CD4-positive, alpha-beta T cell treated with Interleukin-21 for 1 hour (primary cell): ENCODE measurements at regions not wholly inside any gene's neighbourhood (a gene's known extent, or its start where the extent isn't known, plus 50 kb on each side); places are given as distances from the start of the nearest gene placed in this dataset.
"Not testable (repeated sequence)": the region's sequence is repeated elsewhere in the genome, so short reads cannot be mapped to it uniquely, and the experiment has no call there.

Experiments
- DNase-seq: peaks from one replicate; pipeline ENCODE4 v3.0.0-alpha.2; 2020

DNA sequence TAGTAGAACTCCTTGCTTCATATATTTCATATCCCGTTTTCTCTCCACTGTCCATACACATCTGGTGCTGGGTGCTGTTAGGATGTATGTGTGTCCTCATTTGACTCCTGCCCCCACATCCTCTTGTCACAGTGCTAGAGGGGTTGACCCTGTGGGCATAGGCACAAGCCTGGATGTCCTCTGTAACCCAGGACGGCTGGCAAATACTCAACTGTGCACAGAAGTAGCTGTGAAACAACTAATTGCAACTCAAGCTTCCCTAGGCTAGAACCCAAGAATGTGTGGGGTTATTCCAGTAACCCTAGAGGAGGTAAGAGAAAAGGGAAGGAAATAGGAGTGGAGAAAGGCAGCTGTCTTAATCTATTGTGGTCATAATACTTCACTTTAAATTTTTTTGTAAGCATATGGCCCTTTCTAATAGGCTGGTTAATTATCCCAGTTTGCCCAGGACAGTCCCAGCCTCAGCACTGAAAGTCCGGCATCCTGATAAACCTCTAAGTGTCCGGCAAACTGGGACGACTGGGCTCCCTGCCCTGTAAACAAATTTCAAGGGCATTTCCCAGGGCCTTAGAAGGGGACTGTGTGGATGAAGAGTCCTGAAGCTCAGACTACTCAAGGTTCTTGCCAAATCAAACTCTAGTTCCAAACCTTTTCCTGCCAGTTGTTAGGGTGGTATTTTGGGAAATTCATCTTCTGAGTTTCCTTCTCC is 283.2 kb upstream of the CELF2 start:
- no peak for DNase-seq

DNA sequence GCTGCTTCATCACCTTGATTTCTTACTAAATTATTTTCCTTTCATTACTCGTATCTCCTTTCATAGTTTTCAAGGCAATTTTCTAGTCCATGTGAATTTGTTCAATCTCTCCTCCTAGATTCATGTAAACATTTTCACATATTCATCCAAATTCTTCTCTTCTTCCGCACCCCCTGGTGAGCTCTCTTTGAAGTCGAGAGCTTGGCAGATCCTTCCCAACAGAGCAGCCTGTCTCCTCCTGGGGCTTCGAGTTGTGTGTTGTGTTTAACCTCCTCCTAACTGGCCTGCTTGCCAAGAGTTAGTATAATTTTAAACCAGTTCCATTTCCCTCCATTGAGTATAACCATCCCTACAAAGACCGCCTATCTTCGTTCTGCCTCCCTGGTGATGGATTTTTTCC is 272.4 kb upstream of the CELF2 start:
- DNase-seq, result no peak

DNA sequence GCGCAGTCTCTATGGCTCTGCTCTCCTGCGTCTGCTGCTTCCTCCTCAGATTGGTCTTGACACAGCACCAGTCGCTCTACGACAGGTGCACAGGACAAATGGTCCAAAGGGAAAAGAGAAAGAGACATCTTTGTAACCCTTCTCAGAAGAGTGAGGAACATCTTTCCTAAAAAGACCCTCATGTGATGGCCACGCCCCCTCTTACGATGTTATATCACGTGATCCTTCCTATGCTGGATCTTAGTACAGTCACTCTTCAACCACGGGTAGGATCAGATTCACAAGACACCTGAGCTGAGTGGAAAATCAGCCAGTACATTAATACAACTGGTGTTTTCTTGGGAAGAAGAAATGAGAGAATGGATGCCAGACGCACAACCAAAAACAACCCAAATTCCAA is 262.2 kb upstream of the CELF2 start:
- no peak for DNase-seq

DNA sequence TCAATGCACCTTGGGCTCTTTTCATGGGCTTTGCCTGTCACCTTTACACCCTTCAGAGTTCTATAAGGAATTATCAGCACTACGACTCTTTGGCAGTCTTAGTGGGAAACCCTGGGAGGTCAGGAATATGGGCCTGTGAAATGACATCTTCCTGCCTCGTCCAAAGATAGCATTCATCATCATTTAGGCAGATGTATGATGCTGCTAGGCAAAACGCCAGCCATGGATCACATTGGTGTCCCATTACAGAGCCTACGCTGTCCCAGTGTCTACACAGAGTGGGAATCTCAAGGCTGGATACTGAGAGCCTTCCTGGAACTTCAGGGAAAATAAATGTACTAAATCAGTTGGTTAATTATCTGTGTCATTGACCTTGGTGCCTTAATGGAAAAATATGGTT is 259.4 kb upstream of the CELF2 start:
- no peak for DNase-seq

DNA sequence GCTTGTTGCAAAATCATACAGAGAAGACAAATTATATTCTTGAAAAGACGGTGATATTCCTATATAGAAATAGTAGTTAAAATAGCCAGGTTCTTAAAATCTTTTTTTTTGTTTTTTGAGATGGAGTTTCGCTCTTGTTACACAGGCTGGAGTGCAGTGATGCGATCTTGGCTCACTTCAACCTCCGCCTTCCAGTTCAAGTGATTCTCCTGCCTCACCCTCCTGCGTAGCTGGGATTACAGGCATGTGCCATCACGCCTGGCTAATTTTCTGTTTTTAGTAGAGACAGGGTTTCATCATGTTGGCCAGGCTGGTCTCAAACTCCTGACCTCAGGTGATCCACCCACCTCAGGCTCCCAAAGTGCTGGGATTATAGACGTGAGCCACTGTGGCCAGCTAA is 257.9 kb upstream of the CELF2 start:
- not testable (repeated sequence) for DNase-seq

DNA sequence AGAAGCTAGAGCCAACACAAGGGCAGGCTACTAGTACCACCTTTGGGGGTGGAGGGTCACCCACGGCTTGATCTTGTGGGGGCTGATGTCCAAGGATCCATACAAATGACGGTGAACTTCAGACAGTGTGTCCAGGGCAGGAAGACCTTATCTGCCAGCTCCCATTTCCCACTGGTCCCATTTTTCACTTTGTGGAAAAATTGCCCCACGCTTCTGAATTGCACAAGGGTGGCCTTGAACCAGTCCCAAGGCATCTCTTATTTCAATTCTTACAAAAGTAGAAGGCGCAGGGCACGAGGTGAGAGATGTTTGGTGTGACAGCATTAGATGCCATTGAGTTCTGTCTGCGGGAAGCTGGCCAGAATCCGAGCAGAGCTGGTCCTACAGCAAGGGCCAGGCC is 252.7 kb upstream of the CELF2 start:
- no peak for DNase-seq

DNA sequence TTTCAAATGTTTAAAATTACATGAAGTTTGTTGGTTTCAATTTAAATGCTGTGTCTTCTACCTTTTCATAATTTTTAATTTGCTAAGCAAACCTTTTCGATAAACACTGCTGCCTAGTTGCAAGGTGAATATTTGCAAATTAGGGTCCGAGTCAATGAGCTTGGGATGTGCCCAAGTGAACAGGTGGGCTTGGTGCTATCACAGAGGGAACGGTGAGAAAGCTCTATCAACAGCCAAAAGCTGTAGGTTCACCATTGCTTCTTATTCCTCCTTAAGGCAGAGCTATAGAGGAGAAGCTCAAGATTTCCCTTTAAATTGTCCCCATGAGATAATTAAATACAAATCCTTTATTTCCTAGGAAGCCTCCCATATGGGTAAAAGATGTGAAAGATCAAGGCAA is 245.3 kb upstream of the CELF2 start:
- no peak for DNase-seq

DNA sequence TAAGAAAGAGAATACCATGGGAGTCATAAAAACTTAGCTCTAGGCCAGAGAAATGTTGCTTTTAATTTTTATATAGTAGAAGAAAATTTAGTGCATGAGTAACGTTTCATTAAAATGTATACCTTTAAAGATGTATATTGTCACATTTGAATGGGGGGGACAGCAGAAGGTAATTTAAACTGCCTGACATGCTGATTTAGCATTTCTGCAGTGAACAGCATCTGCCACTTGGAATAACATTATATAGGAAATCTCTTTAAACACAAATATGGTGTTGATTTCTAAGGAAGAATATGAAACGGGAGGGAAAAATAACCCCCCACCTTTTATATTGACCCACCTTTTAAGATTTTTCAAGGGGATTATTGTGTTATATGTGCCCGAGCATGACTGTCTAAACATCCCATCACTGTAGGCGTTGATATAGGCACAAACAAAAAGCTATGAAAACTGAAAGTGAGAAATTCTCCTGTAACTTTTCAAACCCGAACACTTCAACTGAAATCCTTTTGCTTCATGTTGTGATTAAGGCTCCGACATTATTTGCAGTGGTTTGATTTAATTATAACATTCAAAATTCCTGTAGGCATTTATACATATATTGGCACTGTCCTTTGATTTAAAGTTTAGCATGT is 244.7 kb upstream of the CELF2 start:
- no peak for DNase-seq

DNA sequence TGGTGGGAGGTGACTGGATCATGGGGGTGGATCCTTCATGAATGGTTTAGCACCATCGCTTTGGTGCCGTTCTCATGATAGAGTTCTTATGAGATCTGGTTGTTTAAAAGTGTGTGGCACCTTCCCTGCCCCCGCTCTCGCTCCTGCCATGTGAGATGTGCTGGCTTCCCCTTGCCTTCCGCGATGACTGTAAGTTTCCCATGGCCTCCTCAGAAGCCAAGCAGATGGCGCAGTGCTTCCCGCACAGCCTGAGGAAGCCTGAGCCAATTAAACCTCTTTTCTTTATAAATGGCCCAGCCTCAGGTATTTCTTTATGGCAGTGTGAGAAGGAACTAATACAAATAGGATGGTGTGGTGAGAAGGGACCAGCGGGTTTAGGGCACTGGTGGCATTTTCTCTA is 243.3 kb upstream of the CELF2 start:
- DNase-seq, result no peak

DNA sequence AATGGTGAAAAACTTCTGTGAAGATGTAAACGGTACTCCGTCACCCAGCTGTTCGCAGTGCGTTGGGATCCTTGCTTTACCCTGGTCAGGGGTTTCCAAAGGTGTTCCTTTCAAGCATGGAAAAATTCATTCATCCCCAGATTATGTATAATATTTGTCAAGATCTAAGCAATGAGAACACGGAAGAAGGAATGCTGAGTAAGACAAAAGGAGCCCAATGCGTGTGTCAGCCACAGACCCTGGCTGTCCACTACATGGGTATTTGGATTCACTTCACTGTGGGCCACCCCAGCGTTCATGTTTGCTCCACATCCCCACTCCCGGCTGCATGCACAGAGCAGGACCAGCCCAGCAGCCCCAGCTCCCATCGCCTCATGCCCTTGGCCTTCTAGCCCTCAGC is 241.3 kb upstream of the CELF2 start:
- no peak for DNase-seq

DNA sequence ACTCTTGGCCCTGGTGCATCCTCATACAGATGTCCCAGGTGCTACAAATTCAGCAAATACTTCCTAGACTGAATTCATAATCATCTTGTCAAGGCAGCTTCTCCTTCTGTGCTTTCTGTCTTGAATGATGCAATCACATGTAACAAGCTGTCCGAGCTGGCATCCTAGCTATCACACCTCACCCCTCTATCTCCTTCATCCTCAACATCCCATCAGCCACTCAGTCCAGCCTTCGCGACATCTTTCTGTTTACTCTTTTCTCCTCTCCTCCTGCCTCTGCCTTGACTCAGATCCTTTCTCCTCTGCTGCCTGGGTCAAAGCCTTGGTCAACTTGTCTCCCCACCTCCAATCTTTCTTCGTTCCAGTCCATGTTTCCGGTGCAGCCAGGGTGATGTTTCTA is 240.4 kb upstream of the CELF2 start:
- DNase-seq, result no peak

DNA sequence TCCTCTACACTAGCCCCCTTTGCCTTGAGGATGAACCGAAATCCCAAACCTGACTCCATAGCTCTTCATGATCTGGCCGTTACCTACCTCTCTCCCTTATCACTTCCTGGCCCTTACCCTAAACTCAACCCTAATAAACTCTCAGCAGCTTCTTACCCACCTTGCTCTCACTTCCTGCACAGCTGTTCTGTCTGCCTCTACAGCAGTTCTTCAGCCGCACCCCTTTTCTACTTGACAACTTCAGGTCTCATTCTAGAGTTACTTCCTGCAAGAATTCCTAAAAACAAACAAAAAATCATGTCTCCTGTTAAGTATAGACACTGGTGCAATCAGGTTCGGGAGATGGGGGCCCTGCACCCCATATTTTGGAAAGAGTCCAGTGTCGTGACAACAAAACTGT is 239.9 kb upstream of the CELF2 start:
- DNase-seq, result no peak

DNA sequence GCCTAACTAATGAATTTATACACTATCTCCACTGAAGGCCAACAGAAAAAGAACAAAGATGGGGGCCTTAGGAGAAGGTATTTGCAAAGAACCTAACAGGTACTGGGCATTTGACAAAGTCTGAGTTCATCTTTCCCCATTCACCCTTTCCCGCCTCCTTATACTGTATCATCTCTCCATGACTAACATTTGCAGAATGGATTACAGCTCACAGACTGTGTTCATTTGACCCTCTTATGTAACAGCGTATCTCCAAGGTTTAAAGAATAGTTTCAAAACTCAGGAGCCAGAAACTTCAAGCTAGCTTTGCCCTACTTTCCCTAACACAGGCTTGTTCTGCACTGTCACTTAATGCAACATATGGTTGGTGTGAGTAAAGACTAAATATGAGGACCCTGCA is 238.7 kb upstream of the CELF2 start:
- no peak for DNase-seq

DNA sequence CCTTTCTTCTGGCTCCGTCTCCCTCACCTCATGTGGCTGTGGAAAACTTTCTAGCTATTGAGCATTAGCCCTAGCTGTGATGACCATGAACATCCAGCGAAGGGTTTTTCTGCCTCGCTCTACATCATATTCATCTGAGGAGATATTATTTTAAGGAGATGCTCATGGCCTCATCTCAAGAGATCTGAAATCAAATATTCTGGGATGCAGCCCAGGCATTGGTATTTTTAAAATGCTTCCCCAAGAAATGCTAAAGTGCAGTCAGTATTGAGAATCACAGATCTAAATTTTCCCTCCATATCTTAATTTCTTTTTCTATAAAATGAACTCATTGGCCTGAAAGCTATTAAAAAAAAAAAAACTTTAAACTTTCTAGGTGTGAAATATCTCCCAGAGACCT is 238.2 kb upstream of the CELF2 start:
- no peak for DNase-seq

DNA sequence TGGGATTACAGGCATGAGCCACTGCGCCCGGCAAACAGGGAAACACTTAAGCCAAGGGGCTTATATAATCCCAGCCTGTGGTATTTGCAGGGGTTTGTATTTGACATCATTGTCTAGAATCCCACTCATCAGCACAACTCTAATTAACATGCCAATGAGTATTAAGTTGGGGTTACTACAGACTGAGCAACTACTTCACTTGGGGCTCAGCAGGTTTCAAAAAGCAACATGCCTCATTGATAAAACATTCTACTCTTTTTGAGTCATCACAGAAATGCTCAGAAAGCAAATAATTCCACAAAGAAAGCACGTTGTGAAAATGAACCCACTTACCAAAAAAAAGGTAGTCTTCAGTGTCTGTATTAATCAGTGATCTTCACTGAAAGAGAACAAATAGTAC is 236.9 kb upstream of the CELF2 start:
- DNase-seq, result no peak

DNA sequence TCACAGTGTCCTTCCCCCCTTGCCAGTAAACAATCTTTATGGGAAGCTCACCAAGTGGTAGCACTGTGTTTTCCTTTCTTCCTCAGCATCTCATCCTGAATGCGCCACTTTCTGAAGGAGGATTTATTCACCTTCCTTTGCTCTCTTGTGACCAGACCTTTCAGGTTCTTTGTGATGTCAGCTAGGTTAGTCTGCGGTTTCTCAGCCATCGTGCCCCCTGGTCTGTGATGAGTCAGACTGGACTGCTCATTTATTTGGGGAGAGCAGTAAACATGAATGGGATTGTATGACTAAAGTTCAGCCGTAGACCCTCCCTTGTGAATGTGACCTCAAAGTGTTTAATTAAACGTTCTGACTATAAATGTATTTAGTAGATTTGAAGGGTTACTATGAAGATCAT is 235.1 kb upstream of the CELF2 start:
- no peak for DNase-seq

DNA sequence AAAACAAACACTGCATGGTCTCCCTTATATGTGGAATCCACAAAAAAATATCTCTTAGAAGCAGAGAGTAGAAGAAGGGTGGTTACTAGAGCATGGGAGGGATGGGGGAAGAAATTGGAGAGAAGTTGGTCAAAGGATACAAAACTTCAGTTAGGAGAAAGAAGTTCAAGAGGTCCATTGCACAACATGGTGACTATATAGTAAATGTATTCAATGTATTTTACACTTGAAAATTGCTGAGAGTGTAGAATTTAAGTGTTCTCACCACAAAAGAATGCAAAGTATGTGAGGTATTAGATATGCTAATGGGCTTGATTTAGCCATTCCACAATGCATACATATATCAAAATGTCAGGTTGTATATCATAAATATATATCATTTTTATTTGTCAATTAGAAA is 232.0 kb upstream of the CELF2 start:
- DNase-seq, result no peak

DNA sequence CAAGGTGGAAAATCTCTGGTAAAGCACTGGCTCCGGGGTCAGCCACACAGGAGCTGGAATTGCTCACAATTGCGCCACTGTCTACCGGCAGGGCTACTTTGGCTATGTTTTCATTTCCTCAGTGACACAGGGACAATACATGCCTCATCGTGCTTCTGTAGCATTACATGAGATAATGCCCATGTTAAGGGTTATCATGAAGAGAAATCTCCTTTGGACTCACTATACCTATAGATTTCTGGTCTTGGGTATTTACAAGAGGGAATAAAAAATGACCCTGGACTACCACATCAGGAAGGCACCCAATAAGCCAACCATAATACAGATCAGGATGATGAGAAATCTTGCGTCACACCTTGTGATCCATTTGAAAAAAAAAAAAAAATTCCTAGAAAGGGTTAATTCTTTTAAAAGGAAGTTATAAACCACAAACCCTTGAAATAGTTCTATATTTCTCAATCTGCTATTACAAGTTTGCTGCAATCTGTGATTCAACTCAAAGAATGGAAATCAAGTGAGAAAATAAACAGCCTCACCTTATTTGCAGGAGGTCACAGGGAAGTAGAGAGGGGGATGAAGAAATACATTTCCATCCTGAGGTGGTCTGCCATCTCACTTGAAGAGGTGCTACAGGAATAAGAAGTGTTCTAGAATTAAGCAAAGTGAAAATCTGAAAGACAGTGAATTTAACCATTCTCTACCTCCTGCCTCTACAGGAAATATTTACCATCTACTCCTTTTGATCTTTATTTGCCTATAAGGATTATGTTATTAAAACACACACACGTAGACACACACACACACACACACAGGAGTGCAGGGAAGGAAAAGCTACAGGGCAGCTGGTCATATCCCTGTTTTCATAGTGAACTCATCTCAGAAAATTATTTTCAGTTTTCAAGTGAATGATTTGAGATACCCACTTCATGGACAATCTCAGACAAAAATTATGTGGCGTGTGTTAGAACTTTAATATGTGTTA is 231.3 kb upstream of the CELF2 start:
- no peak for DNase-seq

DNA sequence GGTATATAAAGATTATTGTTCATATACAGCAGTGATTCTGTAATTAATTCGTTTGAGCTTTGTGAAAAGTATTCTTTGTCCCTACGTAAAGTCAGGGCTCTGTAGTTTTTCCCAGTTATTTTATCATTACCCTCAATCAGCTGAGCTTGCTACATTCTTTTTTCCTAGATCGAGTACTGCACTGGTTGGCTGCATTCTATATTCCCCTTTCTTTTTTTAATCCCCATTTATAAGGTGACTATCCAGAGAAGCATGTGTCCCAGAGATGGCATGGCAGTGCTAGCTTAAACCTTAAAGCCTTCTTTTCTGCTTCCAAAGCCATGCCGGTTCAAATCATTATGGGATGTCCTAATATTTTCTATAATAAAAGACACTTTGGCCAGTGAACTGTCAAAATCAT is 230.1 kb upstream of the CELF2 start:
- no peak for DNase-seq

DNA sequence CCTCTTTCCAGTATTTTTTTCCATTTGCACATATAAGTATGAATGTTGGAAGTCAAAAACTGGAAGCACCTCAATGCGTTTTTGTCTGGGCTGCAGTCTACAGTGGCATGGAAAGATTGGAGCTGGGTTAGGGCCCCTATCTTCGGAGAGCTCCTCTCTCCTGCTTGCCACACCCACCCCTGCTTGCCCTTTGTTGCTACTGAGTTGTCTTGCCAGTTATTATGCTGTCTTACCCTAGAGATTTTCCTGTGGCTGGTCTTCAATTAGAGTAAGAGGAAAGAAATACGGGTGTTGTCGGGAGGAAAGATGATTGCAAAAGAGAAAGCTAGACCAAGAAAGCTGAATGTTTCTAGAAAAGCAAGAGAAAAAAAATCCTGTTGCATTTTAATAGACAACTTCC is 228.9 kb upstream of the CELF2 start:
- DNase-seq, result no peak

DNA sequence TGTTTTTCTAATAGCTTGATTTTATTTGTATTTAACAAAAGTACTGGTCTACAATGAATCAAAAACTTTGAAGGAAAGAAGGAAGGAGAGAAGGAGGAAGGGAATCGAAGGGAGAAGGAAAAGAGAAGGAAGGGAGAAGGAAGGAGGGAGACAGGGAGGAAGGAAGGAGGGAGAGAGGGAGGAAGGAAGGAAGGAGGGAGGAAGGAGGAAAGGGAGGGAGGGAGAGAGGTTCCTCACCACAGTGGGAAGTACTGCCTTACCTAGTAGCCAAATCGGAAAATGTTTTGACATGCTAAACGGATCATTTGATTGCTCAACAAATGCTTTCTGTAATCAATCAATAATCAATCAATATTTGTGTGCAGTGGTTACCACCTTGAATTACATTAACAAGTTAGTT is 225.8 kb upstream of the CELF2 start:
- no peak for DNase-seq

DNA sequence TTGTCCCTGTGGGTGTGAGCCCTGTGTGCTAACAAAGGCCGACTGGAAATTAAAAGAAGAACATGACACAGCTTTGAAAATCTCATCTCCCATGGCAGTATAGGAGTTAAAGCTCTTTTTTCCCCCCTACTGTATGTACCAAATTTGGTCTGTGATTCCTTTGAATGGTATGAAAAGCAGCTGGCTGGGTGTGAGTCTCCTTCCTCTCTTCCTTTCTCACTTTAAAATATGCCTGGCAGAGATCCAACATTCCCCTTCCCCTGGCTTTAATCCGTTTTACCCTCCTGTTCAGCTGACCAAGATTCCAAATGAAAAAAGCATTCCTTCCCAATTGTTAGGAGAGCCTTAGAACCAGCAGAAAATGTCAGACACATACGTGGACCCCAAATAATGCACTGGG is 225.0 kb upstream of the CELF2 start:
- DNase-seq, result no peak

DNA sequence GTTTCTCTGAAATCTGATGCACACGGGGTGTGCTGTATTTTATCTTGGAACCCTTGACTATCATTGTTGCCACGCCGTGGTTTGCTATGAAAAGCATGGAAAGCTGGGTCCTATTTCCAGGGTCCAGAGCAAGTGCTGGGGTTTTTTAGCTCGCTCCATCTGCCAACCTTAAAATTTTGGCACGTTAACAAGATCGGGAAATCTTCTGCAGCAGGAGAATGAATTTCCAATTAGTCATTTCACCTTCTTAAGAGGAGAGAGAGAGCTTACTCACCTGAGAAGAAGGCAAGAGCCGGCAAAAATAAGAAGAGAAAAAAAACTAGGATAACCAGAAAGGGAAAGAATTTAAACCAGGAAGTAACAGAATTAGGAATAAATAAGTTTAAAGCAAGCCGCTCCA is 223.6 kb upstream of the CELF2 start:
- no peak for DNase-seq

DNA sequence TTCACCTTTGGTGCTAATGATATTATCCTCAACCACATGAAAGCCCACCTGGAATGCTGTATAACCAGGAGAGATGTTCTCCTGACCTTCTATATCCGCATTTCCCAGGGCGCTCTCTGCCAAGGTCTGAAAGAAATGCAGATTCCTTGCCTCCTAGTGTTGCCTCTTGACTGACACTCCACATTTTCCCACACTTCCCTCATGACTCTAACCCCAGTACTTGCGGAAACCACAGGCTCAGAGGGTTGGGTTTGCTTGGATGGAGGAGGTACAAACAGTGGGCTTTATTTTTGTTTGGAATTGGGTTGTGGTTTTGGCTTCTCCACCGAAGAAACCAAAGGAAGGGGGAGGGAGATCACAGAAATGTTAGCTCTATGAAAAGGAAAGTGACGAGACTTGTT is 222.9 kb upstream of the CELF2 start:
- DNase-seq, result no peak
